GM18526 (cell line): ENCODE measurements at regions not wholly inside any gene's neighbourhood (a gene's known extent, or its start where the extent isn't known, plus 50 kb on each side); places are given as distances from the start of the nearest gene placed in this dataset.

Experiments used
- POLR2A ChIP-seq: IDR thresholded peaks from 3 replicates; pipeline ENCODE4 v1.6.1; 2011; ENCODE audit not compliant: insufficient read length; ENCODE audit errors: extremely low read depth

- TF ChIP-seq POLR2A = no peak
These were observed 189.3 kb upstream of the RFC3 start for GRCh38 chr13:33628662-33629061.

- no peak for TF ChIP-seq POLR2A
These were observed 188.2 kb upstream of the RFC3 start for GRCh38 chr13:33629605-33630360.

- no peak for TF ChIP-seq POLR2A
These were observed 184.0 kb upstream of the RFC3 start for GRCh38 chr13:33633701-33634545.

GRCh38 chr13:33634546-33634982, 183.4 kb upstream of the RFC3 start:
- no peak for TF ChIP-seq POLR2A

GRCh38 chr13:33636243-33636642, 181.7 kb upstream of the RFC3 start:
- no peak for TF ChIP-seq POLR2A

- TF ChIP-seq POLR2A = no peak
These were observed 180.8 kb upstream of the RFC3 start for GRCh38 chr13:33636955-33637670.

GRCh38 chr13:33637978-33638743, 179.8 kb upstream of the RFC3 start:
- no peak for TF ChIP-seq POLR2A

- no peak for TF ChIP-seq POLR2A
These were observed 178.8 kb upstream of the RFC3 start for GRCh38 chr13:33639158-33639557.

GRCh38 chr13:33639626-33640080, 178.3 kb upstream of the RFC3 start:
- no peak for TF ChIP-seq POLR2A

GRCh38 chr13:33640832-33641231, 177.1 kb upstream of the RFC3 start:
- TF ChIP-seq POLR2A = no peak

GRCh38 chr13:33642374-33643065, 175.4 kb upstream of the RFC3 start:
- TF ChIP-seq POLR2A = no peak

- TF ChIP-seq POLR2A = no peak
These were observed 173.1 kb upstream of the RFC3 start for GRCh38 chr13:33644581-33645543.

GRCh38 chr13:33645591-33646554, 172.1 kb upstream of the RFC3 start:
- TF ChIP-seq POLR2A = no peak
